Spleen (tissue), 7 donors: ENCODE measurements at regions not wholly inside any gene's neighbourhood (a gene's known extent, or its start where the extent isn't known, plus 50 kb on each side); places are given as distances from the start of the nearest gene placed in this dataset.

Source experiments
- POLR2A ChIP-seq, 3 donors: fragments of 450-650 bp; IDR thresholded peaks; one replicate each; pipeline ENCODE4 v1.5.1; 2017; ENCODE audit warnings: antibody characterized with exemption in 3 of 3, mild to moderate bottlenecking in 1 of 3
- POLR2AphosphoS5 ChIP-seq, 3 donors: sonication (generic); formaldehyde crosslinking; IDR thresholded peaks; one replicate each; pipeline ENCODE4 v1.5.1; 2017; ENCODE audit warnings: antibody characterized with exemption in 3 of 3
- TF ChIP-seq, protein P1 (sequence below), 11 experiments: fragments of 200-600 bp in 7 of 11; fragments of 450-650 bp in 4 of 11; sonication (generic) in 4 of 11; IDR thresholded peaks in 8 of 11; conservative IDR thresholded peaks in 3 of 11; 1 replicate in 7 of 11; 2 replicates in 4 of 11; pipeline versions ENCODE4 v1.4.0 to v1.8.0; 2016 to 2021; ENCODE audit warnings: antibody characterized with exemption in 11 of 11, inconsistent platforms in 4 of 11, mild to moderate bottlenecking in 1 of 11
- donor health status: DM: no; HTN: no; CAD: no; lungs with moderate emphysema.
- donor health status: DM: no; HTN: no; CAD: no.
- donor health status: DM: no; HTN: no; CAD: no.

DNA sequence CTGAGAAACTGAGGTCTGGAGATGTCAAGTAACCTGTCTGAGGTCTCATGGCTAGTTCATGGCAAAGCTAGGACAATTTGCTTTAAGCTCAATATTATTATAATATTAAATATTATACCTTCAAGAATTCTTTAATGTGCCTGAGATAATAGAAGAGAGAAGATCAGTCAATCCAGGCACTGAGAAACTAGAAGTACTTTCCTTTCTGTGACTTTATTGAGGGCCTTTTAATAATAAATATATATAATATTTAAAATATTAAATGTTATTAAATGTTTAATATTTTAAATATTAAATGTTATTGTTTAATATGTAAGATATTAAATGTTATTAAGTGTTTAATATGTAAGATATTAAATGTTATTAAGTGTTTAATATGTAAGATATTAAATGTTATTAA, 144.3 kb upstream of the DNAJC19 start:
- TF ChIP-seq, protein P1, sequence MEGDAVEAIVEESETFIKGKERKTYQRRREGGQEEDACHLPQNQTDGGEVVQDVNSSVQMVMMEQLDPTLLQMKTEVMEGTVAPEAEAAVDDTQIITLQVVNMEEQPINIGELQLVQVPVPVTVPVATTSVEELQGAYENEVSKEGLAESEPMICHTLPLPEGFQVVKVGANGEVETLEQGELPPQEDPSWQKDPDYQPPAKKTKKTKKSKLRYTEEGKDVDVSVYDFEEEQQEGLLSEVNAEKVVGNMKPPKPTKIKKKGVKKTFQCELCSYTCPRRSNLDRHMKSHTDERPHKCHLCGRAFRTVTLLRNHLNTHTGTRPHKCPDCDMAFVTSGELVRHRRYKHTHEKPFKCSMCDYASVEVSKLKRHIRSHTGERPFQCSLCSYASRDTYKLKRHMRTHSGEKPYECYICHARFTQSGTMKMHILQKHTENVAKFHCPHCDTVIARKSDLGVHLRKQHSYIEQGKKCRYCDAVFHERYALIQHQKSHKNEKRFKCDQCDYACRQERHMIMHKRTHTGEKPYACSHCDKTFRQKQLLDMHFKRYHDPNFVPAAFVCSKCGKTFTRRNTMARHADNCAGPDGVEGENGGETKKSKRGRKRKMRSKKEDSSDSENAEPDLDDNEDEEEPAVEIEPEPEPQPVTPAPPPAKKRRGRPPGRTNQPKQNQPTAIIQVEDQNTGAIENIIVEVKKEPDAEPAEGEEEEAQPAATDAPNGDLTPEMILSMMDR (IDR thresholded peaks at IDR 0.05 in 8 of 11, conservative IDR thresholded peaks at IDR 0.05 in 3 of 11) = no peak
- TF ChIP-seq POLR2A (IDR thresholded peaks at IDR 0.05) = no peak
- TF ChIP-seq POLR2AphosphoS5 (IDR thresholded peaks at IDR 0.05) = no peak
